AG10803 (cell line): ENCODE measurements at regions not wholly inside any gene's neighbourhood (a gene's known extent, or its start where the extent isn't known, plus 50 kb on each side); places are given as distances from the start of the nearest gene placed in this dataset.
"Not testable (repeated sequence)": the region's sequence is repeated elsewhere in the genome, so short reads cannot be mapped to it uniquely, and the experiment has no call there.

Experiments used
- DNase-seq: peaks from one replicate; pipeline ENCODE4 v3.0.0; 2010; ENCODE audit warnings: low read depth
- H3K4me3 ChIP-seq: 2 replicates; pipeline ENCODE4 v1.5.1; 2011; ENCODE audit warnings: mild to moderate bottlenecking, low read length, control low read depth
- CTCF ChIP-seq: conservative IDR thresholded peaks from 2 replicates; pipeline ENCODE4 v1.5.1; 2011; ENCODE audit warnings: mild to moderate bottlenecking, low read length, control low read depth, inconsistent platforms

DNA sequence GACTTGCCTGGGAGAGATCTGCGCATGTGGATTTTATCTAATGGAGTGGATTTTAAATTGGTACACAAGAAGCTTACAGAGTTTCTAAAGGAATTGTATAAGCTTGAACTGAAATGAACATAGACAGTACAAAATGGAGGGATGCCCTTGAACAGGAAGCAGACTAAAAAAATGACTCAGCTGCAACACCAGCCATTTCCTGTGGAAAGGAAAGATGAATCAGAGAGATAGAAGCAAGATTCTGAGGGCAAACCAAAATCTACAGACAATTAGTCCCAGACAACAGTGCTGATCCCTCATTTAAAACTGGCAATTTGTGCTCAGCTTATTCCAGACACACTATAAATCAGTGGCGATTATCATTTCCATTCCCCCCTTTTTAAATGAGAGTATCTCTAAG is 114.6 kb upstream of the TCF21 start:
- no peak for TF ChIP-seq CTCF
- peak; percentile 57 for DNase-seq
- no peak overlapping the region for H3K4me3 ChIP-seq

DNA sequence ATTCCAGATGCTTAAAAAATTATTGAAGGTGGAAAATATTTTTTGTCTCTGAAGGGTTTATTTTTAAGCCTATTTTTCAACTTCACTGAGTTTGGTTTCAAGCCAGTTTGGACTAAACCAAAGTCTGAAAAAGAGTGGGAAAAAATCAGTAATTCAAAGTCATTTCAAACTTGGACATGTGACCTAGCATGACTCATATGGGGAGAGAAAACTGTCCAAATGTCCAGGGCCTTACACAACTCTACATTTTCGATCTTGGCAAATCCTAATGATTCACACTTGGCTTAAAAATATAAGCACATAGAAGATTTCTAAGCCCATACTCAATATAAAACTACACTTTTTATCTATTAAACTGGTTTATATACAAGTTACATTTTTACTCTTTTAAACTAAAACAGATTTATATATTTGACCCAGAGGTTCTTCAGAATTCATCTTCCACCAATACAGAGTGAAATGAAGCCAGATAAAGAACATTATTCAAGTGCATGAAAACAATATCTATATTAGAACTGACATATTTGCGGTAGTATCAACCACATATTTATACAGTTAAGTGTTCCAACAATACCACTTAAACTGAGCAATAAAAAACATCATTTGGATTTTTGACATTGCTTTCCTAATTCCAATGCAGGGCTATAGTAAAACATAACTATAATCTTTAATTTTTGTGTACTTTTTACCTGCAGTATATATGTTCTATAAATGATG is 110.3 kb upstream of the TCF21 start:
- no peak overlapping the region for H3K4me3 ChIP-seq
- DNase-seq = peak; percentile 93
- no peak for TF ChIP-seq CTCF

DNA sequence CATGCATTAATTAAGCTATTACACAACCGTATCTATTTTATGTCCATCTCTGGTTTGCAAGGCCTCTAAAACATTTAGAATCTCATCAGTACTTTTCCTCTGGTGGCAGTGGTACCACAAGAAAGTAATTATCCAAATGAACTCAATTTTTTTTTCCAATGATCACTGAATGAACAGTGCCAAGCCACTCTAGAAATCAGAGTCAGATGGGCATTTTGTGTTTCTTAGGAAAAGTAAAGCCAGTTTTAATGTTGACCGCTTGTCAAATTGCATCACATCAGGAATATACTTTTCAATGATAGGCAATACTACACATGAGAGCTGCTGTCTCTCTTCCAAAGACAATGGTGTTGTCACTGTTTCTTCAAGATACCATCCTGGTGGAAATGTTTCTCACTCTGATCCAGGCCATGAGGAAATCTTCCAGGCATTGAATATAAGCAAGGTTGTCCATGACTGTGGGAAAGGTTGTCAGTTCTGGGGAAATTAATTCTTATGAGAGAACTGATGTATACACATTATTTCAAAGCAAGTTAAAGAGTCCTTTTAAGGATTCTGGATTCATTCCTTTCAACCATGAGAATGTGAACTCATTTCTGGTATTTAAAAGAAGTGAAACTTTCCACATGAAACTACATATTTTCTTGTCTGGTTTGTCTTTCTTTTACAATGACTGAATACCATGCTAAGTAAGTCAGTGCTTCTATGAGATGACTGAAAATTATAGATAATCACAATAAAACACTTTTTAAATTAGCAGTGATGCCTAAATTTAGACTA is 108.8 kb upstream of the TCF21 start:
- peak; percentile 50 for DNase-seq
- no peak for TF ChIP-seq CTCF
- no peak overlapping the region for H3K4me3 ChIP-seq

DNA sequence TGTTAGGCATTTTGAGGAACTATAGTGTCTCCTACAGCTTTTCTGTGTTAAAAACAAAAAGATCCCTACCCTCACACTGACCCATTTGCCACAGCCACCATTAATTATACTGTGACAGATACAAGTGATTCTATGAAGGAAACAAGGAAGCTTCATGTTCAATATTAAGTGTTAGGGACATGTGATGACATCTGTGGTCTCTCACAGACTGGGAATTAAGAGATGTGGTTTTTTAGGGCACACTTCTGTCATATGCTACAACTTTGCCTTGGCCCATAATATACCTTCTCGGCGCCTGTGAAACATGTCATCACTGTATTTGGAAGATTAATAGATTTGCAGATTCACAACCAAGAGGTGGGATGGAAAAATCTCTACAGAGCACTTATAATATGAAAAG is 102.9 kb upstream of the TCF21 start:
- DNase-seq = no peak
- H3K4me3 ChIP-seq = no peak overlapping the region
- no peak for TF ChIP-seq CTCF

GRCh38 chr6:133787122-133787521 is 101.8 kb upstream of the TCF21 start:
- DNase-seq = no peak
- no peak for TF ChIP-seq CTCF
- no peak overlapping the region for H3K4me3 ChIP-seq

- no peak overlapping the region for H3K4me3 ChIP-seq
- no peak for DNase-seq
- no peak for TF ChIP-seq CTCF
These were observed 100.9 kb upstream of the TCF21 start for GRCh38 chr6:133787859-133788505.

DNA sequence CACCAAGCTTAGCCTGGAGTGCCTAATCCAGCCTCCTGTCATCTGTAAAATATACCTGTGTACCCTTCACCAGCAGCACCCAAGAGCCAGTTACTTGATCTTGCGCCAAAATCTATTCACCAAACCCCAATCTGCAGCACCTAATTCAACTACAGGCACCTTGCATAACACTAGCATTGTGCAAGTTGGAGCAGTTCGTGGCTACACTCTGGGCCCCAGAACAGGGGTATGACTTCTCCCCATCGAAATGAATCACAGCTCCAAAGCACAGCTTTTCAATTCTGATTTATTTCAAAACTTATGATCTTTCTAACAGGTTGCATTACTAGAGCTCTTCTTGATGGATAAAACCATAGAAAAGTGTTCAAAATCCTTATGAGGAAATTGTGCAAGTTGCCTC is 100.4 kb upstream of the TCF21 start:
- no peak for DNase-seq
- no peak for TF ChIP-seq CTCF
- H3K4me3 ChIP-seq = no peak overlapping the region

GRCh38 chr6:133789449-133789848 is 99.5 kb upstream of the TCF21 start:
- not testable (repeated sequence) for DNase-seq, H3K4me3 ChIP-seq

DNA sequence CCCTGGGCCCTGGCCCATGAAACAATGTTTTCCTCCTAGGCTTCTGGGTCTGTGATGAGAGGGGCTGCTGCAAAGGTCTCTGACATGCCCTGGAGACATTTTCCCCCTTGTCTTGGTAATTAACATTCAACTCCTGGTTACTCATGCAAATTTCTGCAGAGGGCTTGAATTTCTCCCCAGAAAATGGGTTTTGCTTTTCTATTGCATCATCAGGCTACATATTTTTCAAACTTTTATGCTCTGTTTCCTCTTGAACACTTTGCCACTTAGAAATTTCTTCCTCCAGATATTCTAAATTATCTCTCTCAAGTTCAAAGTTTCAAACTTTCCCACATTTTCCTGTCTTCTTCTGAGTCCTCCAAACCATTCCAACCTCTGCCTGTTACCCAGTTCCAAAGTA is 98.2 kb upstream of the TCF21 start:
- DNase-seq, H3K4me3 ChIP-seq: not testable (repeated sequence)

DNA sequence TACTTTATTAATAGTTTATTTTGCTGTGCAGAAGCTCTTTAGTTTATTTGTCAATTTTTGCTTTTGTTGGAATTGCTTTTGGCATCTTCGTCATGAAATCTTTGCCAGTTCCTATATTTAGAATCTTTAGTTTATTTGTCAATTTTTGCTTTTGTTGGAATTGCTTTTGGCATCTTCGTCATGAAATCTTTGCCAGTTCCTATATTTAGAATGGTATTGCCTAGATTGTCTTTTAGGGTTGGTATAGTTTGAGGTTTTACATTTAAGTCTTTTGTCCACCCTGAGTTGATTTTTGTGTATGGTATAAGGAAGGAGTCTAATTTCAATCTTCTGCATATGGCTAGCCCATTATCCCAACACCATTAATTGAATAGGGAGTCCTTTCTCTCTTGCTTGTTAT is 93.9 kb upstream of the TCF21 start:
- not testable (repeated sequence) for DNase-seq, H3K4me3 ChIP-seq
